COLO668 (cell line): ENCODE measurements at regions not wholly inside any gene's neighbourhood (a gene's known extent, or its start where the extent isn't known, plus 50 kb on each side); places are given as distances from the start of the nearest gene placed in this dataset.
"Not testable (repeated sequence)": the region's sequence is repeated elsewhere in the genome, so short reads cannot be mapped to it uniquely, and the experiment has no call there.

Experiments
- DNase-seq: peaks from one replicate; lab custom pipeline; 2025; ENCODE audit not compliant: unreplicated experiment; lab: John Stamatoyannopoulos, UW

GRCh38 chr6:140041056-140041455 lies 666.6 kb upstream of the CITED2 start:
- DNase-seq: no peak

GRCh38 chr6:140040396-140040795 lies 665.9 kb upstream of the CITED2 start:
- DNase-seq: no peak

GRCh38 chr6:140039364-140039763 lies 664.9 kb upstream of the CITED2 start:
- DNase-seq: no peak

GRCh38 chr6:140036196-140036595 lies 661.7 kb upstream of the CITED2 start:
- no peak for DNase-seq

- DNase-seq: no peak
Observed at GRCh38 chr6:140032189-140032588, 657.7 kb upstream of the CITED2 start.

GRCh38 chr6:140029551-140029950 lies 655.1 kb upstream of the CITED2 start:
- DNase-seq: no peak

- DNase-seq: no peak
Observed at GRCh38 chr6:140027219-140027618, 652.8 kb upstream of the CITED2 start.

- DNase-seq: no peak
Observed at GRCh38 chr6:140026546-140026945, 652.1 kb upstream of the CITED2 start.

- DNase-seq: no peak
Observed at GRCh38 chr6:140025171-140025570, 650.7 kb upstream of the CITED2 start.

GRCh38 chr6:140020207-140020791 lies 645.9 kb upstream of the CITED2 start:
- DNase-seq: no peak

GRCh38 chr6:140018588-140018987 lies 644.1 kb upstream of the CITED2 start:
- no peak for DNase-seq

- no peak for DNase-seq
Observed at GRCh38 chr6:140017470-140017869, 643.0 kb upstream of the CITED2 start.

- DNase-seq: no peak
Observed at GRCh38 chr6:140012150-140012549, 637.7 kb upstream of the CITED2 start.

- no peak for DNase-seq
Observed at GRCh38 chr6:140011537-140011936, 637.1 kb upstream of the CITED2 start.

GRCh38 chr6:140009286-140009685 lies 634.8 kb upstream of the CITED2 start:
- DNase-seq: no peak

- DNase-seq: no peak
Observed at GRCh38 chr6:140007525-140007924, 633.1 kb upstream of the CITED2 start.

GRCh38 chr6:140003217-140003616 lies 628.8 kb upstream of the CITED2 start:
- no peak for DNase-seq

GRCh38 chr6:140002396-140003022 lies 628.1 kb upstream of the CITED2 start:
- DNase-seq: no peak

- DNase-seq: no peak
Observed at GRCh38 chr6:140001821-140002341, 627.4 kb upstream of the CITED2 start.

- no peak for DNase-seq
Observed at GRCh38 chr6:140001005-140001404, 626.6 kb upstream of the CITED2 start.

- not testable (repeated sequence) for DNase-seq
Observed at GRCh38 chr6:139999661-140000060, 625.2 kb upstream of the CITED2 start.

- not testable (repeated sequence) for DNase-seq
Observed at GRCh38 chr6:139998478-139998877, 624.0 kb upstream of the CITED2 start.
